ENCODE measurements at regions not wholly inside any gene's neighbourhood (a gene's known extent, or its start where the extent isn't known, plus 50 kb on each side); places are given as distances from the start of the nearest gene placed in this dataset.

DNA sequence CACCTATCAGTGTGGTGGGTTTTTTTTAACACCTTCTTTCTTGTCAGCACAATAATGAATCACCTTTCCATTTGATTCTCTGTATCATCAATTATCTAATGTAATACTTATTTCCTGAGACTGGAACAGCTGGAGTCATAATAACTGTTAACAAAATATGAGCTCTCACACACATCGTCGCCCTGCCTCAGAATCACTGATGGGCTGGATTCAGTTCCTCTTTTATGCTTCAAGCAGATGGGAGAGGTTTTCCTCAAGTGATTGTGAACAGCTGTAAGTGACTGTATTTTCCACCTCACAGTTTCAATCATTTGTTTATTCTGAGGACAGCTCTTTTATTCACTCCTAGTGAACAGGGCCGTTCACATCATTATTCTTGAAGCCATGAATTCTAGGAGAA is 330.2 kb downstream of the DSC3 start (continued):
- TF ChIP-seq, protein P1, sequence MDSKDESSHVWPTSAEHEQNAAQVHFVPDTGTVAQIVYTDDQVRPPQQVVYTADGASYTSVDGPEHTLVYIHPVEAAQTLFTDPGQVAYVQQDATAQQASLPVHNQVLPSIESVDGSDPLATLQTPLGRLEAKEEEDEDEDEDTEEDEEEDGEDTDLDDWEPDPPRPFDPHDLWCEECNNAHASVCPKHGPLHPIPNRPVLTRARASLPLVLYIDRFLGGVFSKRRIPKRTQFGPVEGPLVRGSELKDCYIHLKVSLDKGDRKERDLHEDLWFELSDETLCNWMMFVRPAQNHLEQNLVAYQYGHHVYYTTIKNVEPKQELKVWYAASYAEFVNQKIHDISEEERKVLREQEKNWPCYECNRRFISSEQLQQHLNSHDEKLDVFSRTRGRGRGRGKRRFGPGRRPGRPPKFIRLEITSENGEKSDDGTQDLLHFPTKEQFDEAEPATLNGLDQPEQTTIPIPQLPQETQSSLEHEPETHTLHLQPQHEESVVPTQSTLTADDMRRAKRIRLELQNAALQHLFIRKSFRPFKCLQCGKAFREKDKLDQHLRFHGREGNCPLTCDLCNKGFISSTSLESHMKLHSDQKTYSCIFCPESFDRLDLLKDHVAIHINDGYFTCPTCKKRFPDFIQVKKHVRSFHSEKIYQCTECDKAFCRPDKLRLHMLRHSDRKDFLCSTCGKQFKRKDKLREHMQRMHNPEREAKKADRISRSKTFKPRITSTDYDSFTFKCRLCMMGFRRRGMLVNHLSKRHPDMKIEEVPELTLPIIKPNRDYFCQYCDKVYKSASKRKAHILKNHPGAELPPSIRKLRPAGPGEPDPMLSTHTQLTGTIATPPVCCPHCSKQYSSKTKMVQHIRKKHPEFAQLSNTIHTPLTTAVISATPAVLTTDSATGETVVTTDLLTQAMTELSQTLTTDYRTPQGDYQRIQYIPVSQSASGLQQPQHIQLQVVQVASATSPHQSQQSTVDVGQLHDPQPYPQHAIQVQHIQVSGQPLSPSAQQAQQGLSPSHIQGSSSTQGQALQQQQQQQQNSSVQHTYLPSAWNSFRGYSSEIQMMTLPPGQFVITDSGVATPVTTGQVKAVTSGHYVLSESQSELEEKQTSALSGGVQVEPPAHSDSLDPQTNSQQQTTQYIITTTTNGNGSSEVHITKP (tag by site-specific recombination; IDR thresholded peaks at IDR 0.05): no peak
- TF ChIP-seq ZNF324 (tag by site-specific recombination; IDR thresholded peaks at IDR 0.05): no peak
- TF ChIP-seq ZNF23 (tag by site-specific recombination; IDR thresholded peaks at IDR 0.05; ENCODE audit: borderline replicate concordance): no peak
- TF ChIP-seq, protein P2, sequence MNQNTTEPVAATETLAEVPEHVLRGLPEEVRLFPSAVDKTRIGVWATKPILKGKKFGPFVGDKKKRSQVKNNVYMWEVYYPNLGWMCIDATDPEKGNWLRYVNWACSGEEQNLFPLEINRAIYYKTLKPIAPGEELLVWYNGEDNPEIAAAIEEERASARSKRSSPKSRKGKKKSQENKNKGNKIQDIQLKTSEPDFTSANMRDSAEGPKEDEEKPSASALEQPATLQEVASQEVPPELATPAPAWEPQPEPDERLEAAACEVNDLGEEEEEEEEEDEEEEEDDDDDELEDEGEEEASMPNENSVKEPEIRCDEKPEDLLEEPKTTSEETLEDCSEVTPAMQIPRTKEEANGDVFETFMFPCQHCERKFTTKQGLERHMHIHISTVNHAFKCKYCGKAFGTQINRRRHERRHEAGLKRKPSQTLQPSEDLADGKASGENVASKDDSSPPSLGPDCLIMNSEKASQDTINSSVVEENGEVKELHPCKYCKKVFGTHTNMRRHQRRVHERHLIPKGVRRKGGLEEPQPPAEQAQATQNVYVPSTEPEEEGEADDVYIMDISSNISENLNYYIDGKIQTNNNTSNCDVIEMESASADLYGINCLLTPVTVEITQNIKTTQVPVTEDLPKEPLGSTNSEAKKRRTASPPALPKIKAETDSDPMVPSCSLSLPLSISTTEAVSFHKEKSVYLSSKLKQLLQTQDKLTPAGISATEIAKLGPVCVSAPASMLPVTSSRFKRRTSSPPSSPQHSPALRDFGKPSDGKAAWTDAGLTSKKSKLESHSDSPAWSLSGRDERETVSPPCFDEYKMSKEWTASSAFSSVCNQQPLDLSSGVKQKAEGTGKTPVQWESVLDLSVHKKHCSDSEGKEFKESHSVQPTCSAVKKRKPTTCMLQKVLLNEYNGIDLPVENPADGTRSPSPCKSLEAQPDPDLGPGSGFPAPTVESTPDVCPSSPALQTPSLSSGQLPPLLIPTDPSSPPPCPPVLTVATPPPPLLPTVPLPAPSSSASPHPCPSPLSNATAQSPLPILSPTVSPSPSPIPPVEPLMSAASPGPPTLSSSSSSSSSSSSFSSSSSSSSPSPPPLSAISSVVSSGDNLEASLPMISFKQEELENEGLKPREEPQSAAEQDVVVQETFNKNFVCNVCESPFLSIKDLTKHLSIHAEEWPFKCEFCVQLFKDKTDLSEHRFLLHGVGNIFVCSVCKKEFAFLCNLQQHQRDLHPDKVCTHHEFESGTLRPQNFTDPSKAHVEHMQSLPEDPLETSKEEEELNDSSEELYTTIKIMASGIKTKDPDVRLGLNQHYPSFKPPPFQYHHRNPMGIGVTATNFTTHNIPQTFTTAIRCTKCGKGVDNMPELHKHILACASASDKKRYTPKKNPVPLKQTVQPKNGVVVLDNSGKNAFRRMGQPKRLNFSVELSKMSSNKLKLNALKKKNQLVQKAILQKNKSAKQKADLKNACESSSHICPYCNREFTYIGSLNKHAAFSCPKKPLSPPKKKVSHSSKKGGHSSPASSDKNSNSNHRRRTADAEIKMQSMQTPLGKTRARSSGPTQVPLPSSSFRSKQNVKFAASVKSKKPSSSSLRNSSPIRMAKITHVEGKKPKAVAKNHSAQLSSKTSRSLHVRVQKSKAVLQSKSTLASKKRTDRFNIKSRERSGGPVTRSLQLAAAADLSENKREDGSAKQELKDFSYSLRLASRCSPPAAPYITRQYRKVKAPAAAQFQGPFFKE (tag by site-specific recombination; IDR thresholded peaks at IDR 0.05; ENCODE audit: borderline replicate concordance): no peak
- TF ChIP-seq ZNF561 (tag by site-specific recombination; IDR thresholded peaks at IDR 0.05; ENCODE audit: borderline replicate concordance): no peak
- TF ChIP-seq ZNF146 (tag by site-specific recombination; IDR thresholded peaks at IDR 0.05): no peak
- no peak for TF ChIP-seq ZNF155 (tag by site-specific recombination; IDR thresholded peaks at IDR 0.05)
- TF ChIP-seq ZNF544 (tag by site-specific recombination; IDR thresholded peaks at IDR 0.05): no peak
- no peak for TF ChIP-seq ZIC2 (tag by site-specific recombination; IDR thresholded peaks at IDR 0.05)
- no peak for TF ChIP-seq ZNF521 (tag by site-specific recombination; IDR thresholded peaks at IDR 0.05)

DNA sequence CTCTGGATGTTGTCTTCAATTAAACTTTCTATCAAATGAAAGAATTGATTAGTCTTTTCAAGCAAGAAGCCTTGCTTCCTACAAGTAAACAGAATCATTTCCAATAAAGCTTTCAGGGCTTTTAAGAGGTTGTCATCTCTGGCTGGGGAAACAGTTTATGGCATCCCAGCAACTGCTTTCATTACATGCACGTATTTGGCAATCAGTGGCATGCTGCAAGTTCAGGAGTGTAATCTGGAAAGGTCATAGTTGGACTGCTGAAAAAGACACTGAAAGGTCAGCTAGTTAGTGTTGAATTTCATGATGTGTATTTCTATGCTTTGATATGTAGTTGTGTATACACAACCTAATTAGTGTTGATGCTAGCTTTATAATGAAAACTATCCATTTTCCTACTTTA is 332.9 kb downstream of the DSC3 start:
- CTCF ChIA-PET: interaction anchor here (0.5 to 1.0 kb wide), 3 partner anchors 16 to 42 kb away, joined by 3 read pairs; no protein-coding TSS in a partner anchor
- TF ChIP-seq ZNF561 (tag by site-specific recombination; IDR thresholded peaks at IDR 0.05; ENCODE audit: borderline replicate concordance) (no peak), OSR2 (tag by site-specific recombination; IDR thresholded peaks at IDR 0.05) (no peak), ZNF596 (tag by site-specific recombination; IDR thresholded peaks at IDR 0.05) (no peak), ZNF776 (tag by site-specific recombination; IDR thresholded peaks at IDR 0.05; ENCODE audit: borderline replicate concordance) (no peak), ZFP41 (tag by site-specific recombination; IDR thresholded peaks at IDR 0.05; ENCODE audit: borderline replicate concordance) (no peak), SP7 (tag by site-specific recombination; IDR thresholded peaks at IDR 0.05) (no peak), ZNF843 (tag by site-specific recombination; IDR thresholded peaks at IDR 0.05) (no peak), ZNF423 (tag by site-specific recombination; IDR thresholded peaks at IDR 0.05) (no peak), ZSCAN30 (tag by site-specific recombination; IDR thresholded peaks at IDR 0.05) (no peak), ZNF121 (tag by site-specific recombination; IDR thresholded peaks at IDR 0.05) (no peak), ZBTB48 (tag by site-specific recombination; IDR thresholded peaks at IDR 0.05) (no peak)
- TF ChIP-seq, protein P3, sequence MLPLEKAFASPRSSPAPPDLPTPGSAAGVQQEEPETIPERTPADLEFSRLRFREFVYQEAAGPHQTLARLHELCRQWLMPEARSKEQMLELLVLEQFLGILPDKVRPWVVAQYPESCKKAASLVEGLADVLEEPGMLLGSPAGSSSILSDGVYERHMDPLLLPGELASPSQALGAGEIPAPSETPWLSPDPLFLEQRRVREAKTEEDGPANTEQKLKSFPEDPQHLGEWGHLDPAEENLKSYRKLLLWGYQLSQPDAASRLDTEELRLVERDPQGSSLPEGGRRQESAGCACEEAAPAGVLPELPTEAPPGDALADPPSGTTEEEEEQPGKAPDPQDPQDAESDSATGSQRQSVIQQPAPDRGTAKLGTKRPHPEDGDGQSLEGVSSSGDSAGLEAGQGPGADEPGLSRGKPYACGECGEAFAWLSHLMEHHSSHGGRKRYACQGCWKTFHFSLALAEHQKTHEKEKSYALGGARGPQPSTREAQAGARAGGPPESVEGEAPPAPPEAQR (tag by site-specific recombination; IDR thresholded peaks at IDR 0.05): no peak
- TF ChIP-seq, protein P2 (tag by site-specific recombination; IDR thresholded peaks at IDR 0.05; ENCODE audit: borderline replicate concordance): no peak

More for the DNA sequence above, 332.9 kb downstream of the DSC3 start:
- Histone ChIP-seq H3K4me1 (ENCODE audit: control insufficient read depth, insufficient read depth, low read length) (no peaks in the 10 kb centered on the region), H3K36me3 (ENCODE audit: control insufficient read depth in 2 of 2, insufficient read depth in 1 of 2, low read length in 2 of 2) (no peaks in the 10 kb centered on the region), H3K27ac (ENCODE audit: extremely low read depth, low read depth, low read length) (no peak overlapping the region), H3K9me3 (ENCODE audit: control insufficient read depth, insufficient read depth, low read depth, low read length) (no peaks in the 10 kb centered on the region), H3K4me3 (ENCODE audit: low read depth, low read length) (no peak overlapping the region)
- POLR2A ChIA-PET: no interaction called here
